ENCODE measurements at regions not wholly inside any gene's neighbourhood (a gene's known extent, or its start where the extent isn't known, plus 50 kb on each side); places are given as distances from the start of the nearest gene placed in this dataset.
A peak's percentile ranks its signal among the peaks of the same experiment; 100 is the strongest.

- no peak overlapping the region for H2AFZ ChIP-seq (ENCODE audit: low read depth, low read length)
- TF ChIP-seq CTCF (IDR thresholded peaks at IDR 0.05; ENCODE audit: borderline replicate concordance, extremely low read depth, low read length, poor library complexity, severe bottlenecking): no peak
- DNase-seq (no peak), ATAC-seq (ENCODE audit: insufficient read depth, low read depth) (no peak)
- H3K9me3 ChIP-seq (ENCODE audit: insufficient read depth, low read length, severe bottlenecking): no peaks in the 10 kb centered on the region
- no peak overlapping the region for H3K9ac ChIP-seq (ENCODE audit: low read depth, low read length)
- H3K4me3 ChIP-seq (ENCODE audit: low read depth in 1 of 2, low read length in 2 of 2): no peak overlapping the region
- no peaks in the 10 kb centered on the region for H3K79me2 ChIP-seq (ENCODE audit: insufficient read depth, low read length)
- H3K4me2 ChIP-seq (ENCODE audit: insufficient read depth, low read length): no peak overlapping the region
- no peaks in the 10 kb centered on the region for H4K20me1 ChIP-seq (ENCODE audit: insufficient read depth, low read length)
- H3K27me3 ChIP-seq (ENCODE audit: insufficient read depth, low read length, poor library complexity): no peaks in the 10 kb centered on the region
- H3K36me3 ChIP-seq (ENCODE audit: insufficient read depth, low read length): no peaks in the 10 kb centered on the region
- H3K27ac ChIP-seq (ENCODE audit: low read length): no peak overlapping the region
- 0 out of 2 replicates have a peak, but pooled peaks cover 3% of the 10 kb centered on the region for H3K4me1 ChIP-seq (ENCODE audit: insufficient read depth, low read length)
Observed at GRCh38 chr15:95921404-95921803, 409.1 kb upstream of the NR2F2 start.

- DNase-seq: no peak
Observed at GRCh38 chr15:95922431-95922830, 408.1 kb upstream of the NR2F2 start.

GRCh38 chr15:95923792-95924191 is 406.7 kb upstream of the NR2F2 start:
- Histone ChIP-seq H3K4me2 (ENCODE audit: insufficient read depth, low read length) (no peak overlapping the region), H3K36me3 (ENCODE audit: insufficient read depth, low read length) (no peaks in the 10 kb centered on the region), H3K79me2 (ENCODE audit: insufficient read depth, low read length) (no peaks in the 10 kb centered on the region), H3K4me1 (ENCODE audit: insufficient read depth, low read length) (peaks cover 15% of the 10 kb centered on the region), H3K9ac (ENCODE audit: low read depth, low read length) (no peak overlapping the region), H3K27ac (ENCODE audit: low read length) (no peak overlapping the region), H3K9me3 (ENCODE audit: insufficient read depth, low read length, severe bottlenecking) (no peaks in the 10 kb centered on the region), H3K27me3 (ENCODE audit: insufficient read depth, low read length, poor library complexity) (no peaks in the 10 kb centered on the region), H2AFZ (ENCODE audit: low read depth, low read length) (peak overlapping the region; percentile 50; the same call in 1 of the 2 replicates), H4K20me1 (ENCODE audit: insufficient read depth, low read length) (no peaks in the 10 kb centered on the region), H3K4me3 (ENCODE audit: low read depth in 1 of 2, low read length in 2 of 2) (no peak overlapping the region)
- DNase-seq (no peak), ATAC-seq (ENCODE audit: insufficient read depth, low read depth) (no peak)
- TF ChIP-seq EZH2 (IDR thresholded peaks at IDR 0.05; ENCODE audit: borderline replicate concordance, low read depth, low read length, severe bottlenecking) (no peak), CTCF (IDR thresholded peaks at IDR 0.05; ENCODE audit: borderline replicate concordance, extremely low read depth, low read length, poor library complexity, severe bottlenecking) (no peak)

More at GRCh38 chr15:95922431-95922830, 408.1 kb upstream of the NR2F2 start:
- no peak; the same call in 2 of the 3 replicates for ATAC-seq (ENCODE audit: insufficient read depth, low read depth)
- Histone ChIP-seq H3K36me3 (ENCODE audit: insufficient read depth, low read length) (no peaks in the 10 kb centered on the region), H4K20me1 (ENCODE audit: insufficient read depth, low read length) (no peaks in the 10 kb centered on the region), H3K4me1 (ENCODE audit: insufficient read depth, low read length) (0 out of 2 replicates have a peak, but pooled peaks cover 3% of the 10 kb centered on the region), H3K27ac (ENCODE audit: low read length) (no peak overlapping the region), H3K9me3 (ENCODE audit: insufficient read depth, low read length, severe bottlenecking) (no peaks in the 10 kb centered on the region), H2AFZ (ENCODE audit: low read depth, low read length) (no peak overlapping the region), H3K4me3 (ENCODE audit: low read depth in 1 of 2, low read length in 2 of 2) (no peak overlapping the region), H3K27me3 (ENCODE audit: insufficient read depth, low read length, poor library complexity) (no peaks in the 10 kb centered on the region), H3K79me2 (ENCODE audit: insufficient read depth, low read length) (no peaks in the 10 kb centered on the region), H3K4me2 (ENCODE audit: insufficient read depth, low read length) (no peak overlapping the region), H3K9ac (ENCODE audit: low read depth, low read length) (no peak overlapping the region)
- TF ChIP-seq EZH2 (IDR thresholded peaks at IDR 0.05; ENCODE audit: borderline replicate concordance, low read depth, low read length, severe bottlenecking) (no peak), CTCF (IDR thresholded peaks at IDR 0.05; ENCODE audit: borderline replicate concordance, extremely low read depth, low read length, poor library complexity, severe bottlenecking) (peak; percentile 33)

- Histone ChIP-seq H3K79me2 (ENCODE audit: insufficient read depth, low read length) (no peaks in the 10 kb centered on the region), H3K36me3 (ENCODE audit: insufficient read depth, low read length) (no peaks in the 10 kb centered on the region), H3K4me1 (ENCODE audit: insufficient read depth, low read length) (peaks cover 44% of the 10 kb centered on the region), H3K9ac (ENCODE audit: low read depth, low read length) (peak overlapping the region; percentile 30; the same call in 1 of the 2 replicates), H3K4me2 (ENCODE audit: insufficient read depth, low read length) (no peak overlapping the region), H2AFZ (ENCODE audit: low read depth, low read length) (no peak overlapping the region), H3K4me3 (ENCODE audit: low read depth in 1 of 2, low read length in 2 of 2) (no peak overlapping the region), H4K20me1 (ENCODE audit: insufficient read depth, low read length) (no peaks in the 10 kb centered on the region), H3K27me3 (ENCODE audit: insufficient read depth, low read length, poor library complexity) (no peaks in the 10 kb centered on the region), H3K27ac (ENCODE audit: low read length) (peak overlapping the region; percentile 77), H3K9me3 (ENCODE audit: insufficient read depth, low read length, severe bottlenecking) (no peaks in the 10 kb centered on the region)
- DNase-seq (no peak), ATAC-seq (ENCODE audit: insufficient read depth, low read depth) (0 out of 3 replicates have a peak, but pooled peaks have one; percentile 5)
- TF ChIP-seq EZH2 (IDR thresholded peaks at IDR 0.05; ENCODE audit: borderline replicate concordance, low read depth, low read length, severe bottlenecking) (no peak), CTCF (IDR thresholded peaks at IDR 0.05; ENCODE audit: borderline replicate concordance, extremely low read depth, low read length, poor library complexity, severe bottlenecking) (no peak)
Observed at GRCh38 chr15:95928822-95929221, 401.7 kb upstream of the NR2F2 start.
